HG03095 (cell line): ENCODE measurements at regions not wholly inside any gene's neighbourhood (a gene's known extent, or its start where the extent isn't known, plus 50 kb on each side); places are given as distances from the start of the nearest gene placed in this dataset.
A peak's percentile ranks its signal among the peaks of the same experiment; 100 is the strongest.
"Not testable (repeated sequence)": the region's sequence is repeated elsewhere in the genome, so short reads cannot be mapped to it uniquely, and the experiment has no call there.

Source experiments
- ATAC-seq: cut with Tn5 transposase; IDR thresholded peaks from one replicate; pipeline ENCODE4 v1.9.1; 2021; ENCODE audit warnings: moderate library complexity; ENCODE audit not compliant: unreplicated experiment

GRCh38 chr4:103499094-103499493, 220.7 kb downstream of the TACR3 start:
- no peak for ATAC-seq

- ATAC-seq: peak; percentile 90
Measured at GRCh38 chr4:103498161-103499070, 221.4 kb downstream of the TACR3 start.

DNA sequence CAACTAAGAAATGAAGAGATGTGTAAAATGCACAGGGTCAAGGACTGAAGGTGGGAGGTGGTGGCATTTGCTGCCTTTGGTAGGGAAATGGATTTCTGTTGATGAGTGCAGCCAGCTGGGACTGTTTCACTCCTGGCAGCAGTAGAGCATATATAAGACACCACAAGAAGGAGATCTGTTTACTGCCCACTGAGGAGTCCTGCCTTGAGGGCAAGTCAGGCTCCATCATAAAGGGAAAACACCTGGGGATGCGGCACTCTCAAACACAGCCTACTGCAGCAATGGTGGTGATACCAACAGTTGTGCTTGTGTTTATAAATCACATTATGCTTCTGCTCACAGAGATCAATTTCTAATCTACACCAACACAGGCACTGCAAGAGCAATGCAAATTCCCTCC, 222.1 kb downstream of the TACR3 start:
- peak; percentile 45 for ATAC-seq

- ATAC-seq: no peak
Measured at GRCh38 chr4:103496800-103497199, 223.0 kb downstream of the TACR3 start.

GRCh38 chr4:103493450-103494159, 226.2 kb downstream of the TACR3 start:
- ATAC-seq: no peak

DNA sequence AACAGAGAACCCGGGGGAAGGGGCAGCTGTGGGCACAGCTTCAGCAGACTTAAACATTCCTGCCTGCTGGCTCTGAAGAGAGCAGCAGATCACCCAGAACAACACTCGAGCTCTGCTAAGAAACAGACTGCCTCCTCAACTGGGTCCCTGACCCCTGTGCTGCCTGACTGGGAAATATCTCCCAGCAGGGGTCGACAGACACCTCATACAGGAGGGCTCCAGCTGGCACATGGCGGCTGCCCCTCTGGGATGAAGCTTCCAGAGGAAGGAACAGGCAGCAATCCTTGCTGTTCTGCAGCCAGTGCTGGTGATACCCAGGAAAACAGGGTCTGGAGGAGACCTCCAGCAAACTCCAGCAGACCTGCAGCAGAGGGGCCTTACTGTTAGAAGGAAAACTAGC, 234.5 kb downstream of the TACR3 start:
- ATAC-seq: not testable (repeated sequence)

GRCh38 chr4:103484521-103484920, 235.3 kb downstream of the TACR3 start:
- no peak for ATAC-seq

- ATAC-seq: no peak
Measured at GRCh38 chr4:103482893-103483292, 236.9 kb downstream of the TACR3 start.

DNA sequence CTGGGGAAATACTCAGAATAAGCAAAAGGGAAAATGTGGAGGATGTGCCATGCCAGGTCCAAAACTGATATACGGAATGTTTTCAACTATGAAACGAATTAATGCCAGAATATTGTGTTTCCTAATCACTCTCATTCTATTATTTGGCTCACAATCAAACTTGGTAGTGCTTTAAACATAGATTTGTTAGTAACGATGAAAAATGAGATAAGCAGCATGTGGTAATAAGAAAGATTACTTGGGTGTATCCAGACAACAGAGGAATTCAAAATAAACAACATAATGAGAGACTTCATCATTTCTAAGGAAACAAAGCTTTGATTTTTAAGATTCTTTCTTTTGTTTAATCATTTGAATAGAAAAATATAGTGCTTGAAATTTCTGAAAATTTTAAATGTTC, 237.3 kb downstream of the TACR3 start:
- no peak for ATAC-seq

GRCh38 chr4:103478734-103479133, 241.1 kb downstream of the TACR3 start:
- no peak for ATAC-seq

- ATAC-seq: no peak
Measured at GRCh38 chr4:103478210-103478609, 241.6 kb downstream of the TACR3 start.

DNA sequence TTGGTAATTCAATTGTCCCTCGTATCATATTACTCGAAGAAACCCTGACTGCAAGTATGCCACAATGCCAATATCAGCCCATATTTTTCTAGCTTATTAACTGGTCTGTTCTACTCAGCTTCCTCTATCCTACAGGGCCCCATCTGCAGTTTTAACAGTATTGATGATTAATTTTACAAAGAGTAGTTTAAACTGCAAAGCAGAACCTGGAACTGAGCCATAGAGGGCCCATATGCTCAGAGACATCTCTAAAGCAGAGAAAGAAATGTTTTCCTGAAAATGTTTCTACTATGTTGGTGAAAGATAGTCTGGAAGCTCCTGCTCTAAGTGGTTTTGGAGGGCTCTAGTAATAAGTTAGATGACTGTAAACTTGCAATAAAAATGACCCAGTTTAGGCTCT, 259.4 kb upstream of the CENPE start:
- ATAC-seq: no peak

- ATAC-seq: no peak
Measured at GRCh38 chr4:103451341-103451740, 253.2 kb upstream of the CENPE start.

- ATAC-seq: no peak
Measured at GRCh38 chr4:103450693-103451092, 252.6 kb upstream of the CENPE start.

DNA sequence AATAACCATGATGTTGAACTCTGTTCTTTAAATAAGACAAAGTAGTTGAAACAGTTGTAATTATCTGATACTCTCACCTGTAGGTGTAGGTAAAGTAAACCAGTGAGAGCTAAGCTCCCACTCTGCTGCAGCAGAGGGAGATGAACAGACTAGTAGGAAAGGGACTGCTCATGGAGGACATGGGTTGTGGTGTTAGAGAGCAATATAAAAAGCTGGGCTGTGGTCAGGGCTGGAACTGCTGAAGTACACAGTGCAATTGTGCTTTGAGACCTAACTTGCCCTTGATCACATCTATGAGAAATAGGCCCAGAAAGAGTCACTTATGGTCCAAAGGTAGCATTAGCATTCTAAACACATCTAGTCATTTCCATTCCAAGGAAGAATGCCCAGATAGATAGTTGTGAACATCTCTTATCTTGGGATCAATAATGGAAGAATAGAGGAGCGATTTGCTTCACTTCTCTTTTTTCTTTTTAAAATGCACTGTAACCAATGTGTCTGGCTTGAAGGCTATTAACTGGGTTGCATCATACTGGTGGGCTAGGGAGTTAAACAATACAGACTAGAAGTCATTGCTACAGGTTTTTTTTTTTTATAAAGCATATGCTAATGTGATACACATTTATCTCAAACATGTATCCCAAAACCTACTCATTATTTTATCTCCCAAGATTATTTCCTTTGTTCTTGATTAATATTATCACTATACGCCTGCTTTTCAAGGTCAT, 251.3 kb upstream of the CENPE start:
- no peak for ATAC-seq

DNA sequence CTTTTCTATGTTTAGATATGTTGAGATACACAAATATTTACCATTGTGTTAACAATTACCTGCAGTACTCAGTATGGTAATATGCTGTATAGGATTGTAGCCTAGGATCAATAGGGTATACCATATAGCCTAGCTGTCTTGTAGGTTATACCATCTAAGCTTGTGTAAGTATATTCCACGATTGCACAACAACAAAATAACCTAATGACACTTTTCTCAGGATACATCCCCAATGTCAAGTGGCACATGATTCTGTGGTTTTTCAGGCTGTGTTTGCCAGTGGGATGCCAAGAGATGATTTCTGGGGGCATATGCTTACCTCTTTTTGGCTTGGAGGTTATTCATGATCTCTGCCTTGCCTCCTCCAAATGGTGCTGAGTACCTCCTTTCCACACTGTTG, 247.2 kb upstream of the CENPE start:
- no peak for ATAC-seq

DNA sequence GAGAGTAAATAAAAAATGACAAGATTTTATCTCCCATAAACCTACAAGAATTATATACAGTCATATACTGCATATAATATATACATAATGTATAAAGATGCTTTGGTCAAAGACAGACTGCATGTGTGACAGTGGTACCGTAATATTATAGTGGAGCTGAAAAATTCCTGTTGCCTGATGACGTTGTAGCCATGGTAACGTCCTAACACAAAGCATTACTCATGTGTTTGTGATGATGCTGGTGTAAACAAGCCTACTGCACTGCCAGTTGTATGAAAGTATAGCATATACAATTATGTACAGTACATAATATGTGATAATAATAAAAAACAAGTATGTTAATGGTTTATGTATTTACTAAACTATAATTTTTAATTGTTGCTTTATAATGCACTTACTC, 245.2 kb upstream of the CENPE start:
- no peak for ATAC-seq

DNA sequence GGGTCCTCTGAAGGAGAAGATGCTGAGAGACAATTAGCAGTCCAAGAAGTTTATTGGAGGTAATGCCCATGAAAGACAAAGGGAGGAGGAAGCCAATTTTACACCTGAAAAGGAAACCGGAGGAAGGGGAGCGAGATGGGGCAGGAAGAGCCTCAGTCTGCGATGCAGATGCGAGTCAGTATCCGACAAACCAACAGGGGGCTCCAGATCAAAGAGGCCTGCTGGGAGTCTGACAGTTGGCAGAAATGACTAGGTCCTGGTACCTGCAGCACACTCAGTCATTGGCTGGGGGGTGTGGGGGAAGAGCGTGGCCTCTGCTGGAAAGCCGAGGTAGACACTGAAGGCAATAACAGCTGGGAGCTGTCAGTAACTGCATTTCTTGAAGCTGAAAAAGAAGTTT, 231.1 kb upstream of the CENPE start:
- peak; percentile 93 for ATAC-seq

- no peak for ATAC-seq
Measured at GRCh38 chr4:103425406-103425805, 227.3 kb upstream of the CENPE start.

- no peak for ATAC-seq
Measured at GRCh38 chr4:103424853-103425252, 226.7 kb upstream of the CENPE start.

DNA sequence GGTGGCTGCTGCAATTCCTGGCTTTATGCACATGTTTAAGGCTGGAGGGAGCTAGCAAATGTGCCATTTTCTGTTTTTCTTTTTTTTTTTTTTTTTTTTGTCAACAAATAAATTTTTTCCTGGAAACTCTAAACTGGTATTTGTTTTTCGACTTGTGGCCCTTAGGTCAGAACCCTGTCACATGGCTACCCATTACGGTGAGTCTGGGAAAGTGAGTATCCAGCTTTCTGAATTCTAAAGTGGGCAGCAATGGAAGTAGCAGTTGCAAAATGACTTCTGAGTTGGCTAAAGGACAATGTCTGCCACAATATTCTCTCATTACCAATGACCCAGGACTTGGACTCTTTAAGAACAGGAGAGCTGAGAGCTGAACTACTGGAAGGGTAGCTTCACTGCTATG, 225.1 kb upstream of the CENPE start:
- no peak for ATAC-seq
